ENCODE measurements at regions not wholly inside any gene's neighbourhood (a gene's known extent, or its start where the extent isn't known, plus 50 kb on each side); places are given as distances from the start of the nearest gene placed in this dataset.

GRCh38 chr12:65705380-65705876 lies 118.9 kb upstream of the HMGA2 start:
- TF ChIP-seq TEAD1 (CRISPR knock-in tag; IDR thresholded peaks at IDR 0.05) (no peak), NFYB (CRISPR knock-in tag; conservative IDR thresholded peaks at IDR 0.05; ENCODE audit: low read depth) (no peak), GABPB1 (CRISPR knock-in tag; IDR thresholded peaks at IDR 0.05) (no peak), CTCF (IDR thresholded peaks at IDR 0.05) (no peak), FOXP1 (CRISPR knock-in tag; IDR thresholded peaks at IDR 0.05; ENCODE audit: borderline replicate concordance) (no peak), ZNF138 (CRISPR knock-in tag; conservative IDR thresholded peaks at IDR 0.05) (no peak), USF1 (CRISPR knock-in tag; IDR thresholded peaks at IDR 0.05) (no peak), PRDM15 (CRISPR knock-in tag; IDR thresholded peaks at IDR 0.05) (no peak), NFE2L1 (CRISPR knock-in tag; IDR thresholded peaks at IDR 0.05) (no peak)
- TF ChIP-seq, protein P1, sequence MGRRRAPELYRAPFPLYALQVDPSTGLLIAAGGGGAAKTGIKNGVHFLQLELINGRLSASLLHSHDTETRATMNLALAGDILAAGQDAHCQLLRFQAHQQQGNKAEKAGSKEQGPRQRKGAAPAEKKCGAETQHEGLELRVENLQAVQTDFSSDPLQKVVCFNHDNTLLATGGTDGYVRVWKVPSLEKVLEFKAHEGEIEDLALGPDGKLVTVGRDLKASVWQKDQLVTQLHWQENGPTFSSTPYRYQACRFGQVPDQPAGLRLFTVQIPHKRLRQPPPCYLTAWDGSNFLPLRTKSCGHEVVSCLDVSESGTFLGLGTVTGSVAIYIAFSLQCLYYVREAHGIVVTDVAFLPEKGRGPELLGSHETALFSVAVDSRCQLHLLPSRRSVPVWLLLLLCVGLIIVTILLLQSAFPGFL (CRISPR knock-in tag; IDR thresholded peaks at IDR 0.05; ENCODE audit: borderline replicate concordance) = no peak
- TF ChIP-seq, protein P2, sequence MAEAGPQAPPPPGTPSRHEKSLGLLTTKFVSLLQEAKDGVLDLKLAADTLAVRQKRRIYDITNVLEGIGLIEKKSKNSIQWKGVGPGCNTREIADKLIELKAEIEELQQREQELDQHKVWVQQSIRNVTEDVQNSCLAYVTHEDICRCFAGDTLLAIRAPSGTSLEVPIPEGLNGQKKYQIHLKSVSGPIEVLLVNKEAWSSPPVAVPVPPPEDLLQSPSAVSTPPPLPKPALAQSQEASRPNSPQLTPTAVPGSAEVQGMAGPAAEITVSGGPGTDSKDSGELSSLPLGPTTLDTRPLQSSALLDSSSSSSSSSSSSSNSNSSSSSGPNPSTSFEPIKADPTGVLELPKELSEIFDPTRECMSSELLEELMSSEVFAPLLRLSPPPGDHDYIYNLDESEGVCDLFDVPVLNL (CRISPR knock-in tag; IDR thresholded peaks at IDR 0.05; ENCODE audit: borderline replicate concordance, low read depth) = no peak
- TF ChIP-seq, protein P3, sequence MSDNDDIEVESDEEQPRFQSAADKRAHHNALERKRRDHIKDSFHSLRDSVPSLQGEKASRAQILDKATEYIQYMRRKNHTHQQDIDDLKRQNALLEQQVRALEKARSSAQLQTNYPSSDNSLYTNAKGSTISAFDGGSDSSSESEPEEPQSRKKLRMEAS (CRISPR knock-in tag; IDR thresholded peaks at IDR 0.05) = no peak
